GM08714 (cell line): ENCODE measurements at regions not wholly inside any gene's neighbourhood (a gene's known extent, or its start where the extent isn't known, plus 50 kb on each side); places are given as distances from the start of the nearest gene placed in this dataset.
"Not testable (repeated sequence)": the region's sequence is repeated elsewhere in the genome, so short reads cannot be mapped to it uniquely, and the experiment has no call there.

Experiments used
- H3K4me3 ChIP-seq: fragments of 200-500 bp; sonication (Bioruptor generic); 2 replicates; pipeline ENCODE4 v1.5.1; 2014; ENCODE audit warnings: mild to moderate bottlenecking, low read length, inconsistent platforms
- ZNF274 ChIP-seq: IDR thresholded peaks from 2 replicates; pipeline ENCODE4 v1.6.1; 2012; ENCODE audit warnings: mild to moderate bottlenecking, low read depth, low read length

GRCh38 chr20:55365745-55366144 is 639.6 kb downstream of the CBLN4 start:
- no peak overlapping the region for H3K4me3 ChIP-seq
- TF ChIP-seq ZNF274: no peak

DNA sequence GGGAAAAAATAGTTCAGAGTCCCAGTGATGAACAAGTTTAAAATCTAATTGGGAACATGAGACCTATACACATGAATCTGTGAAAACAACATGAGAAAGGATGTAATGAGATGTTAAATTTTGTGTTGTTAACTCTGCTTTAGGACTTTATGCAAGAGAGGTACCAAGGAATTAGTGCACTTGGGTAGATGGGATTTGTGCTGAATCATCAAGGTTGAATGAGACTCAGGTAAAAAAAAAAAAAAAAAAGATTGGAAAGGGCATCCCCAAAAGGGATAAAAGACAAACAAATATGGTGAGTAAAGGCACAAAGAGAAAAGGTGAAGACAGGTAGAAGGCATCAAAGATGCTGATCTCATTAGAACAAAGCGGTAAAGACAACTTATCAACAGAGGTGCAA is 644.4 kb downstream of the CBLN4 start:
- H3K4me3 ChIP-seq: no peak overlapping the region
- no peak for TF ChIP-seq ZNF274

DNA sequence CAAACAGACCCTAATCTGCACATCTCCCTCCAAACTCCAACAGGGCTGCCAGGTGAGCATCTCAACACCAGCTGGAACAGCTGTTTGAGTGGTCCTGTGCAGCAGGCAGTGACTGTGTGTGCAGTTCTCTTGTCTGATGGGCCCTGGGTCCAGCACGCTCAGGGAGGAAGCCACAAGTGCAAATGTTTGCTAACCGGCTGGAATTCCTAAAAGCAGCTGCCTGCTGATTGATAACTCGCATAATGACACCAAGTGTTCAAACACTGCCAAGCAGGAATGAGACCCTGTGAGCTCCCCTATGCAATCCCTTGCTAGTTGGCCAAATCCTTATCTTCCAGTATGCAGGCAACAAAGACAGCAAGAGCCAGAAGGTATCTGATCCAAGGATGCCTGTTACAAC is 650.6 kb downstream of the CBLN4 start:
- H3K4me3 ChIP-seq: no peak overlapping the region
- no peak for TF ChIP-seq ZNF274

- H3K4me3 ChIP-seq: no peak overlapping the region
- TF ChIP-seq ZNF274: no peak
These were observed 652.1 kb downstream of the CBLN4 start for GRCh38 chr20:55353206-55353605.

GRCh38 chr20:55348223-55348622 is 657.1 kb downstream of the CBLN4 start:
- no peak overlapping the region for H3K4me3 ChIP-seq
- no peak for TF ChIP-seq ZNF274

DNA sequence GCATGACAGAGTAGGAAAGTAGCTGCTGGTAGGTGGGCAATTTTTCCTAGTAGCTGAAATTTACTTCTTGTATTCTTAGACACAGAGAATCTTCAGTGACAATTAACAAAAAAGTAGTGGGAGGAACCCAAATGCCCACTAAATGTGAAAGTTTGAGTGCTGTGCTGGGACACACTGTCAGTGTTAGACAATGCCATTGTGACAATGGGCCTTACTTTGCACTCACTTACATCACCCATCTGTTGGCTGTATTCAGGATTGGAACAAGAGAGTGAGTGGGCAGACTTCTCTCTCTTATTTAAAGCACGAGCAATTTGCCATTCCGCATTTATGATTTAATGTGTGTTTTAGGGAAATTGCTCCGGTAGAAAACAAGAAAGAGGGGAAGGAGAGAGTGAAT is 662.5 kb downstream of the CBLN4 start:
- H3K4me3 ChIP-seq: no peak overlapping the region

GRCh38 chr20:55333798-55334197 is 671.5 kb downstream of the CBLN4 start:
- TF ChIP-seq ZNF274: no peak
- H3K4me3 ChIP-seq: no peak overlapping the region

More for the DNA sequence above, 662.5 kb downstream of the CBLN4 start:
- TF ChIP-seq ZNF274: no peak

DNA sequence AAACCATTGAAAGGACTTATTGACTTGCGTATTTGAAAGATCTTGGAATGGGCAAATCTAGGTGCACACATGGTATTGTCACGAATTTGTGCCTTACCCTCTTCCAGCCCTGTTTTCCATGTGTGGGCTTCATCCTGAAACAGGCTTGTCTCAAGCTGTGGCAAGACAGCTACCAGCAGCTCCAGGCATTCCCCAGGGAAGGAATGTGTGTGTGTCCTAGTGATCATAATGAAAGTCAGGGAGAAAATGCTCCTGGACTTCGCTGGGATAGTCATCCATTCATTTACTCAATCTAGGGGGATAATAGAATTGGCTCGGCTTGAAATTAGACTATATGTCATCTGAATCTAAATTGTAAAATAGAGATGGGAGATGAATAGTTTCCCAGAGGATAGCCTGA is 676.2 kb downstream of the CBLN4 start:
- no peak for TF ChIP-seq ZNF274
- no peak overlapping the region for H3K4me3 ChIP-seq

DNA sequence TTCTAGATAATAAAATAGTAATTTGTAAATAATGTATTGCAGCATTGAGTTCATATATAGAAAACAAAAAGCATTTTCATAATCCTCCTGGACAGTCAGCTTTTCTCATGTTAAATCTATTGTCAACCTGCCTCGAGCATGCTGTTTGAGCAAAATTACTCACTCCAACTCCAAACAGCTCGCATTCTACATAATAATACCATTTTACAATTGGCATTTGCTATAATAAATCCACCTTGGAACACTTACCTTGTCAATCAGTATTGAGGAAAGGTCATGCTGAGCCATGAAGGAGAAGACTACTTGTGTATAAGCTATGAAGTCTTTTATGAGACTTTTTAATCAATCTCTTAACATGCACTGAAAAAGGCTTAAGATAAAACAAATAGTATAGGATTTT is 682.6 kb downstream of the CBLN4 start:
- H3K4me3 ChIP-seq: no peak overlapping the region
- no peak for TF ChIP-seq ZNF274

DNA sequence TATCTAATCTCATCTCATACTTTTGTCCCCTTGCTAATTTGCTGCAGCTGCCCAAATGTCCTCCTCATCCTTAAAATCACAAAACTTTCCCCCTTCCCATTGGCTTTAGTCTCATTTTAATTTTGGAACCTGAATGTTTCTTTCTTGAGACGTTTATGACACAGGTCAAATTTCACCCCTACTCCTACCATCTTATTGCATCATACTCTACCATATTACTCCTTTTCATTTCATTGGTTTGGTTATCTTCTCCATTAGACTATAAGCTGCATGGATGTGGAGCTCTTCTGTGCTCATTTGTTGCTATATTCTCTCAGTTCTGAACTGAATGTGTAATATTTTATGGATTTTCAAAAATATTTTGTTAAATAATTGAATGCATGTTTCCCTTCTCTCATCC is 688.6 kb downstream of the CBLN4 start:
- no peak overlapping the region for H3K4me3 ChIP-seq
- no peak for TF ChIP-seq ZNF274

GRCh38 chr20:55310844-55311243 is 694.5 kb downstream of the CBLN4 start:
- not testable (repeated sequence) for H3K4me3 ChIP-seq

DNA sequence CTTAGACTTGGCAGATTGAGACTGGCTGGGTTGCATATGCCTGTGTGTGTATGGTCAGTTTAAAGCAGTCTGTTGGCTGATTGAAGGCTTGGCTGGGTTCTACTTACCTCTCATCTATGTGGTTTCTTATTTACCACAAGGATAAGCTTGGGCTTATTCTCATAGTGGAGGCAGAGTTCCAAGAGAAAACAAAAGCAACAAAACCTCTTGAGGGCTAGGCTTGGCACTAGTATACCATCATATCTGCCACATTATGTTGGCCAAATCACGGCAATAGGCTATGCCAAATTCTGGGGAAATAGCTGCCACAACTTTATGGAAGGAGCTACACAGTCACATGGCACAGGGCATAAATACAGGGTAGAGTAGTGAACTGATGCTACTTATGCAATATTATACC is 714.1 kb downstream of the CBLN4 start:
- TF ChIP-seq ZNF274: no peak

GRCh38 chr20:55283889-55284288 is 721.4 kb downstream of the CBLN4 start:
- TF ChIP-seq ZNF274: no peak
- H3K4me3 ChIP-seq: no peak overlapping the region

More for the DNA sequence above, 714.1 kb downstream of the CBLN4 start:
- no peak overlapping the region for H3K4me3 ChIP-seq

GRCh38 chr20:55273149-55273548 is 732.2 kb downstream of the CBLN4 start:
- H3K4me3 ChIP-seq: no peak overlapping the region
- TF ChIP-seq ZNF274: no peak

- TF ChIP-seq ZNF274: no peak
- no peak overlapping the region for H3K4me3 ChIP-seq
These were observed 733.9 kb downstream of the CBLN4 start for GRCh38 chr20:55271371-55271770.

- no peak overlapping the region for H3K4me3 ChIP-seq
- TF ChIP-seq ZNF274: no peak
These were observed 735.4 kb downstream of the CBLN4 start for GRCh38 chr20:55269913-55270312.

DNA sequence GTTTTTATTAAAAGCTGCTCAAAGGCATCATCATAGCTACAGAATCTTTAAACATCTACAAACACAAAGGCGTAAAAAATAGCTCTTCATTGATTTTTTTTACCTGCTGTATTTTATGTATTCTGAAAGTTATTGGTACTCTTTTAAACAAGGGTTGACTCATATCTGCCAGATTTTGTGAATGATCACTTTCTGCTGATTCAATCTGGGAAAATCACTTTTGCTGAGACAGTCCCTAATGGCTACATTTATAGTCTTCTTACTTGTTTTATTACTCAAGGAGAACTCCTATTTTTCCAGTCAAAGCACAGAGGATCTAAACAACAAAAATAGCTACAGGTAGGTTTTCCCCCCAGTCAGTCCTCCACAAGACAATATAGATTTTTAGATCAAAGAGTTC is 739.0 kb downstream of the CBLN4 start:
- no peak overlapping the region for H3K4me3 ChIP-seq
- no peak for TF ChIP-seq ZNF274
